Stromal cell of bone marrow (primary cell): ENCODE measurements at regions not wholly inside any gene's neighbourhood (a gene's known extent, or its start where the extent isn't known, plus 50 kb on each side); places are given as distances from the start of the nearest gene placed in this dataset.
"Not testable (repeated sequence)": the region's sequence is repeated elsewhere in the genome, so short reads cannot be mapped to it uniquely, and the experiment has no call there.

Source experiments
- DNase-seq: peaks from one replicate; pipeline ENCODE4 v3.0.0-alpha.2; 2012; ENCODE audit warnings: low read depth

GRCh38 chr3:59192473-59192872 lies 142.6 kb upstream of the CFAP20DC start:
- DNase-seq = peak; percentile 78

- no peak for DNase-seq
Observed at GRCh38 chr3:59191651-59192050, 141.8 kb upstream of the CFAP20DC start.

- DNase-seq = no peak
Observed at GRCh38 chr3:59189939-59190338, 140.1 kb upstream of the CFAP20DC start.

GRCh38 chr3:59189526-59189925 lies 139.7 kb upstream of the CFAP20DC start:
- DNase-seq = no peak

GRCh38 chr3:59186725-59187124 lies 136.9 kb upstream of the CFAP20DC start:
- DNase-seq = no peak

- no peak for DNase-seq
Observed at GRCh38 chr3:59185591-59186369, 136.0 kb upstream of the CFAP20DC start.

GRCh38 chr3:59180006-59180405 lies 130.2 kb upstream of the CFAP20DC start:
- no peak for DNase-seq

GRCh38 chr3:59178698-59179097 lies 128.9 kb upstream of the CFAP20DC start:
- DNase-seq = no peak

- no peak for DNase-seq
Observed at GRCh38 chr3:59171491-59171890, 121.7 kb upstream of the CFAP20DC start.

- not testable (repeated sequence) for DNase-seq
Observed at GRCh38 chr3:59170166-59170565, 120.3 kb upstream of the CFAP20DC start.

- no peak for DNase-seq
Observed at GRCh38 chr3:59167756-59168155, 117.9 kb upstream of the CFAP20DC start.

- no peak for DNase-seq
Observed at GRCh38 chr3:59163953-59164352, 114.1 kb upstream of the CFAP20DC start.

- DNase-seq = no peak
Observed at GRCh38 chr3:59161048-59161447, 111.2 kb upstream of the CFAP20DC start.

GRCh38 chr3:59160133-59160746 lies 110.4 kb upstream of the CFAP20DC start:
- DNase-seq = no peak

- DNase-seq = no peak
Observed at GRCh38 chr3:59153648-59154047, 103.8 kb upstream of the CFAP20DC start.

- no peak for DNase-seq
Observed at GRCh38 chr3:59152943-59153342, 103.1 kb upstream of the CFAP20DC start.

- DNase-seq = no peak
Observed at GRCh38 chr3:59150039-59150438, 100.2 kb upstream of the CFAP20DC start.

GRCh38 chr3:59149166-59149565 lies 99.3 kb upstream of the CFAP20DC start:
- DNase-seq = no peak

GRCh38 chr3:59143447-59143846 lies 93.6 kb upstream of the CFAP20DC start:
- no peak for DNase-seq

- no peak for DNase-seq
Observed at GRCh38 chr3:59142556-59142955, 92.7 kb upstream of the CFAP20DC start.

GRCh38 chr3:59138966-59139365 lies 89.1 kb upstream of the CFAP20DC start:
- no peak for DNase-seq

- no peak for DNase-seq
Observed at GRCh38 chr3:59137415-59137814, 87.6 kb upstream of the CFAP20DC start.

- peak; percentile 29 for DNase-seq
Observed at GRCh38 chr3:59136081-59136480, 86.3 kb upstream of the CFAP20DC start.

- DNase-seq = no peak
Observed at GRCh38 chr3:59135096-59135495, 85.3 kb upstream of the CFAP20DC start.
